Activated CD4-positive, CD25-positive, alpha-beta regulatory T cell (primary cell): ENCODE measurements at regions not wholly inside any gene's neighbourhood (a gene's known extent, or its start where the extent isn't known, plus 50 kb on each side); places are given as distances from the start of the nearest gene placed in this dataset.
"Not testable (repeated sequence)": the region's sequence is repeated elsewhere in the genome, so short reads cannot be mapped to it uniquely, and the experiment has no call there.

ENCODE experiments used
- DNase-seq, 4 experiments: peaks; one replicate each; lab custom pipeline; 2025; lab: John Stamatoyannopoulos, UW

- DNase-seq: no peak
Measured at GRCh38 chr4:12452291-12452690, 1023.6 kb upstream of the HS3ST1 start.

GRCh38 chr4:12447451-12447850 is 1018.8 kb upstream of the HS3ST1 start:
- no peak for DNase-seq

- no peak for DNase-seq
Measured at GRCh38 chr4:12446657-12447185, 1018.0 kb upstream of the HS3ST1 start.

DNA sequence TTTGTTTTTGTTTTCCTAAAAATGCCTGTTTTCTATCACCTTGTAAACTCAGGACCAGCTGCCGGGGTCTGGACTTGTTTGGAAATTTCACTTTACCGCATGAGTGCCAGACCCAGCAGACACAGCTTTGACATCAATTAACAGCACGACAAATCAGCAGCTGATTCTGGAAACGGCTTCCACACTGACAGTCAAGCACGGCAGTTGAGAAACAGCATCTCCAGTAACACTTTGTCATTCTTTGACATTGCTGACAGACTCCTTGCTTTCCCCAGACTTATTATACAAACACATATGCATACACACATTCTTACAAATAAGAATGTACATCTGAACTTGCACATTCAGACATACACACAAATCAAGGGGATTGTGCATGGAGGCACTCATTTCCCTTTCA is 1017.6 kb upstream of the HS3ST1 start:
- no peak for DNase-seq

- no peak for DNase-seq
Measured at GRCh38 chr4:12445711-12446235, 1017.1 kb upstream of the HS3ST1 start.

GRCh38 chr4:12439633-12440305 is 1011.1 kb upstream of the HS3ST1 start:
- no peak for DNase-seq

- DNase-seq: not testable (repeated sequence)
Measured at GRCh38 chr4:12431259-12431658, 1002.6 kb upstream of the HS3ST1 start.

DNA sequence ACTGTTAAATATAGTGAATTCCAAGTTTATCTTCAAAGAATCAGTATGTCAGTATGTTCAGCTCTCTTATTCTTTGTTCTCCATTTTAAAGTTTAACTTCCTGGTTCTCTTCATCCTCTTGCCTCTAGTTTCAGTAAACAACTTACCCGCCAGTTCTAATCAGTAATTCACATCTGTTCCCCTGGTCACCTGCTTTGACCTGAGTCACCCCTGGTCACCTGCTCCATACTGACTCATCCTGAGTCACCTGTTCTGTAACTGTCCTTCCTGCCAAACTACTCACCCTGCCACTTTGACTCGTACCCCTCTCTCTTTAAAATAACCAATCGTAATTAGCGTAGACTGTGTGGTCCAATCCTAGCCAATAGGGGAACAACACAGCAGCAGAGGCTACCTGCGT is 992.7 kb upstream of the HS3ST1 start:
- no peak for DNase-seq

- no peak for DNase-seq
Measured at GRCh38 chr4:12416755-12417154, 988.1 kb upstream of the HS3ST1 start.

DNA sequence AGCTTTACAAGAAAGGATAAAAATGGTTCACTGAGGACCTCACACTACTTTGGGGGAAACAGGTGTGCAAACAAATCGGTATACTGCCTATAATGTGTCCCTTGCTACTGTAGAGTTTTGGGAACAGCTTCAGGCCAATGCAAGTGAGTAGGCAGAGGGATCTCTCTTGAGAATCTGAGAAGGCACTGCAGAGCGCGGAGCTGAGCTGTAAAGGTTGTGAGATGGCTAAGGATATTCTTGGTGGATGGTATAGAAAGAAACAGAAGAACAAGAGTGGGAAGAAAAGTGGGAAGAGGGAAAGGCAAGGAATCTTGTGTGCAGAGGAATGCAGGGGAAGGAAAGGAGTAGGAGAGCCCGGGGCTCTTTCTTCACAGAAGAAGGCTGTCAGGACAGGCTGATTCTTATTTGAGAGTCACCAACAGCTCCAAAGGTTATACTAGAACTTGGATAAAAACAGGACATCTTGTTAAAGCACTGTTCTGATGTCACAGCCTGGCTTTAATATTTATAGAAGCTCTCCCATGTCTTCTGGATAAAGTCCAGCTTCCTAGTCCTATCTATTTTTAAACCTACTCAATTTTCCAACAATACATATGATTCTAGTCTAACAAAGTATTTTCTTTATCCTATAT is 985.6 kb upstream of the HS3ST1 start:
- DNase-seq: no peak

- no peak for DNase-seq
Measured at GRCh38 chr4:12411072-12411471, 982.4 kb upstream of the HS3ST1 start.

- DNase-seq: no peak
Measured at GRCh38 chr4:12409507-12410190, 981.0 kb upstream of the HS3ST1 start.

GRCh38 chr4:12408364-12408763 is 979.7 kb upstream of the HS3ST1 start:
- DNase-seq: no peak

- DNase-seq: no peak
Measured at GRCh38 chr4:12403175-12403574, 974.5 kb upstream of the HS3ST1 start.

- DNase-seq: no peak
Measured at GRCh38 chr4:12399781-12400180, 971.1 kb upstream of the HS3ST1 start.

GRCh38 chr4:12393631-12394262 is 965.1 kb upstream of the HS3ST1 start:
- no peak for DNase-seq

GRCh38 chr4:12389604-12390003 is 960.9 kb upstream of the HS3ST1 start:
- no peak for DNase-seq

GRCh38 chr4:12382567-12382966 is 953.9 kb upstream of the HS3ST1 start:
- no peak for DNase-seq

- DNase-seq: no peak
Measured at GRCh38 chr4:12379191-12379590, 950.5 kb upstream of the HS3ST1 start.

- DNase-seq: no peak
Measured at GRCh38 chr4:12375805-12376204, 947.1 kb upstream of the HS3ST1 start.

DNA sequence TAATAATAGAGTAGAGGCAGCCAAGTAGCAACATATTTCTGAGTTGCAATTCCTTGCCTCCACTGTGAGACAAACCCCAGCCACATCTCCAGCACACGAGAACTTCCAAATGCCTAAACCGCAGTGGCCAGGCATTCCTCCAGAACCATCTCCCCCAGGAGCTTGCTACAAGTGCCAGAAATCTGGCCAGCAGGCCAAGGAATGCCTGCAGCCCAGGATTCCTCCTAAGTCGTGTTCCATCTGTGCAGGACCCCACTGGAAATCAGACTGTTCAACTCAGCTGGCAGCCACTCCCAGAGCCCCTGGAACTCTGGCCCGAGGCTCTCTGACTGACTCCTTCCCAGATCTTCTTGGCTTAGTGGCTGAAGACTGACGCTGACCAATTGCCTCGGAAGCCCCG is 937.2 kb upstream of the HS3ST1 start:
- not testable (repeated sequence) for DNase-seq

DNA sequence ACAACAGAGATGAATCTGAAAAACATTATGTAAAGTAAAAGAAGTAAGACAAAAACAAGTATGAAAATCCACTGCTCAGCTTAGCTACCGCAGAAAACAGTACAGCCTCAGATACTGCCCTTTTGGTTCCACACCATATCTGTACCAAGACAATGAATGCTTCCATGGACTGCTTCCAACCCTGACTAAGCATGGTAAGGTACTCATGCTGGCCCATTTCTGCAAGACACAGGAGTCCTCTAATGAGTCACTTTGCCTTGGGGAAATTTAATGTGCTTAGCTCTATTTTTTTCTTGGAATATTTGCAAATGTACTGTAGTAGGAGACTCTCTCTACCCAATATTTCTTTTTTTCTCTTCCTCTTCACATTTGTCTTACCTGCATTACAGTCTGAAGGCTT is 931.7 kb upstream of the HS3ST1 start:
- no peak for DNase-seq
